ENCODE measurements at regions not wholly inside any gene's neighbourhood (a gene's known extent, or its start where the extent isn't known, plus 50 kb on each side); places are given as distances from the start of the nearest gene placed in this dataset.

GRCh38 chr2:3023531-3023930 lies 354.1 kb downstream of the EIPR1 start:
- no peak for TF ChIP-seq EZH2 (IDR thresholded peaks at IDR 0.05; ENCODE audit: borderline replicate concordance, low read length)
- TF ChIP-seq, protein P1, sequence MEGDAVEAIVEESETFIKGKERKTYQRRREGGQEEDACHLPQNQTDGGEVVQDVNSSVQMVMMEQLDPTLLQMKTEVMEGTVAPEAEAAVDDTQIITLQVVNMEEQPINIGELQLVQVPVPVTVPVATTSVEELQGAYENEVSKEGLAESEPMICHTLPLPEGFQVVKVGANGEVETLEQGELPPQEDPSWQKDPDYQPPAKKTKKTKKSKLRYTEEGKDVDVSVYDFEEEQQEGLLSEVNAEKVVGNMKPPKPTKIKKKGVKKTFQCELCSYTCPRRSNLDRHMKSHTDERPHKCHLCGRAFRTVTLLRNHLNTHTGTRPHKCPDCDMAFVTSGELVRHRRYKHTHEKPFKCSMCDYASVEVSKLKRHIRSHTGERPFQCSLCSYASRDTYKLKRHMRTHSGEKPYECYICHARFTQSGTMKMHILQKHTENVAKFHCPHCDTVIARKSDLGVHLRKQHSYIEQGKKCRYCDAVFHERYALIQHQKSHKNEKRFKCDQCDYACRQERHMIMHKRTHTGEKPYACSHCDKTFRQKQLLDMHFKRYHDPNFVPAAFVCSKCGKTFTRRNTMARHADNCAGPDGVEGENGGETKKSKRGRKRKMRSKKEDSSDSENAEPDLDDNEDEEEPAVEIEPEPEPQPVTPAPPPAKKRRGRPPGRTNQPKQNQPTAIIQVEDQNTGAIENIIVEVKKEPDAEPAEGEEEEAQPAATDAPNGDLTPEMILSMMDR (IDR thresholded peaks at IDR 0.05; ENCODE audit: low read length), result no peak
